Vagina (tissue), 2 donors: ENCODE measurements at regions not wholly inside any gene's neighbourhood (a gene's known extent, or its start where the extent isn't known, plus 50 kb on each side); places are given as distances from the start of the nearest gene placed in this dataset.

Experiments used
- POLR2A ChIP-seq, 2 donors: fragments of 450-650 bp; IDR thresholded peaks; one replicate each; pipeline ENCODE4 v1.6.1; 2017; ENCODE audit warnings: antibody characterized with exemption in 2 of 2, mild to moderate bottlenecking in 2 of 2, moderate library complexity in 2 of 2
- POLR2AphosphoS5 ChIP-seq, 2 donors: sonication (generic); formaldehyde crosslinking; IDR thresholded peaks; one replicate each; pipeline ENCODE4 v1.9.0; 2017; ENCODE audit warnings: antibody characterized with exemption in 2 of 2, mild to moderate bottlenecking in 2 of 2, low read depth in 1 of 2; ENCODE audit not compliant: insufficient read depth in 1 of 2
- TF ChIP-seq, protein P1 (sequence below), 3 experiments: fragments of 450-650 bp in 2 of 3; fragments of 200-600 bp in 1 of 3; sonication (generic) in 1 of 3; IDR thresholded peaks; one replicate each; pipeline ENCODE4 v1.5.1; 2017 to 2019; ENCODE audit warnings: antibody characterized with exemption in 3 of 3, mild to moderate bottlenecking in 2 of 3, moderate library complexity in 2 of 3

- TF ChIP-seq, protein P1, sequence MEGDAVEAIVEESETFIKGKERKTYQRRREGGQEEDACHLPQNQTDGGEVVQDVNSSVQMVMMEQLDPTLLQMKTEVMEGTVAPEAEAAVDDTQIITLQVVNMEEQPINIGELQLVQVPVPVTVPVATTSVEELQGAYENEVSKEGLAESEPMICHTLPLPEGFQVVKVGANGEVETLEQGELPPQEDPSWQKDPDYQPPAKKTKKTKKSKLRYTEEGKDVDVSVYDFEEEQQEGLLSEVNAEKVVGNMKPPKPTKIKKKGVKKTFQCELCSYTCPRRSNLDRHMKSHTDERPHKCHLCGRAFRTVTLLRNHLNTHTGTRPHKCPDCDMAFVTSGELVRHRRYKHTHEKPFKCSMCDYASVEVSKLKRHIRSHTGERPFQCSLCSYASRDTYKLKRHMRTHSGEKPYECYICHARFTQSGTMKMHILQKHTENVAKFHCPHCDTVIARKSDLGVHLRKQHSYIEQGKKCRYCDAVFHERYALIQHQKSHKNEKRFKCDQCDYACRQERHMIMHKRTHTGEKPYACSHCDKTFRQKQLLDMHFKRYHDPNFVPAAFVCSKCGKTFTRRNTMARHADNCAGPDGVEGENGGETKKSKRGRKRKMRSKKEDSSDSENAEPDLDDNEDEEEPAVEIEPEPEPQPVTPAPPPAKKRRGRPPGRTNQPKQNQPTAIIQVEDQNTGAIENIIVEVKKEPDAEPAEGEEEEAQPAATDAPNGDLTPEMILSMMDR (IDR thresholded peaks at IDR 0.05) = no peak
- TF ChIP-seq POLR2A (IDR thresholded peaks at IDR 0.05) (no peak), POLR2AphosphoS5 (IDR thresholded peaks at IDR 0.05; ENCODE audit: insufficient read depth in 1 of 2, low read depth in 1 of 2) (no peak)
These were observed 73.8 kb upstream of the OLFM4 start for GRCh38 chr13:52954838-52955237.
